Aorta (tissue), 5 donors: ENCODE measurements at regions not wholly inside any gene's neighbourhood (a gene's known extent, or its start where the extent isn't known, plus 50 kb on each side); places are given as distances from the start of the nearest gene placed in this dataset.
"Not testable (repeated sequence)": the region's sequence is repeated elsewhere in the genome, so short reads cannot be mapped to it uniquely, and the experiment has no call there.

ENCODE experiments used
- ATAC-seq: fragments of 200-7000 bp; cut with Tn5 transposase; one replicate; pipeline ENCODE4 v1.9.1; 2022; ENCODE audit warnings: moderate library complexity; ENCODE audit not compliant: low FRiP score
- DNase-seq, 2 donors: peaks; one replicate each; pipeline ENCODE4 v3.0.0-alpha.2; 2020
- H3K27ac ChIP-seq, 2 donors: one replicate each; pipeline ENCODE4 v1.5.1; 2013; ENCODE audit warnings: low read length in 2 of 2, mild to moderate bottlenecking in 2 of 2, moderate library complexity in 2 of 2, control low read depth in 1 of 2, inconsistent platforms in 1 of 2, low read depth in 1 of 2
- H3K27me3 ChIP-seq, 2 donors: one replicate each; pipeline ENCODE4 v1.6.1; 2013; ENCODE audit warnings: control low read depth in 1 of 2, low read length in 1 of 2, mild to moderate bottlenecking in 1 of 2, moderate library complexity in 1 of 2; ENCODE audit not compliant: insufficient read depth in 2 of 2, control insufficient read depth in 1 of 2
- H3K36me3 ChIP-seq, 2 donors: one replicate each; pipeline ENCODE4 v1.6.1; 2013; ENCODE audit warnings: control low read depth in 1 of 2, low read length in 1 of 2, mild to moderate bottlenecking in 1 of 2; ENCODE audit not compliant: insufficient read depth in 2 of 2, control insufficient read depth in 1 of 2
- H3K4me1 ChIP-seq, 2 donors: one replicate each; pipeline ENCODE4 v1.6.1; 2013; ENCODE audit warnings: low read length in 2 of 2, control low read depth in 1 of 2, mild to moderate bottlenecking in 1 of 2, moderate library complexity in 1 of 2; ENCODE audit not compliant: insufficient read depth in 2 of 2, control insufficient read depth in 1 of 2
- H3K4me3 ChIP-seq, 2 donors: one replicate each; pipeline ENCODE4 v1.5.1; 2013; ENCODE audit warnings: low read length in 2 of 2, control low read depth in 1 of 2, mild to moderate bottlenecking in 1 of 2
- H3K9me3 ChIP-seq: one replicate; pipeline ENCODE4 v1.6.1; 2013; ENCODE audit warnings: mild to moderate bottlenecking, low read length; ENCODE audit not compliant: control insufficient read depth
- WGBS, 2 donors: extraction: QIAGEN DNeasy Blood & Tissue Kit; methylation state at CpG; one replicate each; pipeline ENCODE4 v1.1.7; 2013; 5-methylcytosine and 5-hydroxymethylcytosine counted together
- intact Hi-C, 2 donors: fragments of 100-400 bp; cut with DNase I; formaldehyde crosslinking; loops; one replicate each; pipeline versions ENCODE4 v1.14.2 to v1.15.0; 2022
- donor health status: healthy with polysubstance abuse.
- donor health status: Bipolar disorder and iron deficiency.
- donor health status: DM: no; HTN: no; CAD: no.
- donor health status: DM: no; HTN: no; CAD: no.
- donor health status: DM: yes; HTN: yes; CAD: no.

DNA sequence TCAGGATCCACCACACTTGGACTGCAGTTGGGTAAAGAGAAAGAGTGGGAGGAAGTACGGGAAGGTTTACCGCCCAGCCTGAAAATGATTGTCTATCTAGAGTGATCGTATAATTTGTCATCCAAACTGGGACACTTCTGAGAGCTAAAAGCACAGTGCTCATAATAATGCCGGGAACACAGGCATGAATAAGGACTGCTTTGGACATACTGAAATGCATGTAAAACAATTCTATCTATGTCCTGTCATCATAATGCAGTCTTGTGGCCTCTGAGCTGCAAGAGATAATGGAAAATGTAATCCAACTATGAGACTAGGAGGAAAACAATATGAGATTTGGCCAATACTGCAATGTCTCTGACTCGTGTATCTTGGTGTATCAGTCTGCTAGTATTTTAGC lies 435.5 kb downstream of the SOX11 start:
- Histone ChIP-seq H3K36me3 (no peaks in the 10 kb centered on the region), H3K4me1 (no peaks in the 10 kb centered on the region), H3K9me3 (no peaks in the 10 kb centered on the region), H3K4me3 (no peak overlapping the region), H3K27me3 (no peaks in the 10 kb centered on the region), H3K27ac (no peak overlapping the region)
- DNase-seq, result no peak
- ATAC-seq, result no peak
- intact Hi-C loops, result no loop called here
- 79 to 86% methylated on average over 5 of the region's 5 CpGs for WGBS, 2 donors

GRCh38 chr2:6139142-6139541 lies 447.0 kb downstream of the SOX11 start:
- H3K27ac ChIP-seq, result no peak overlapping the region
- H3K27me3 ChIP-seq, result no peaks in the 10 kb centered on the region
- no peaks in the 10 kb centered on the region for H3K36me3 ChIP-seq
- H3K4me3 ChIP-seq, result no peak overlapping the region
- no peak for DNase-seq
- no peaks in the 10 kb centered on the region for H3K9me3 ChIP-seq
- no peak for ATAC-seq
- no peaks in the 10 kb centered on the region for H3K4me1 ChIP-seq
- intact Hi-C loops, result no loop called here
- WGBS, 2 donors, result 70 to 77% methylated on average over 3 of the region's 3 CpGs

DNA sequence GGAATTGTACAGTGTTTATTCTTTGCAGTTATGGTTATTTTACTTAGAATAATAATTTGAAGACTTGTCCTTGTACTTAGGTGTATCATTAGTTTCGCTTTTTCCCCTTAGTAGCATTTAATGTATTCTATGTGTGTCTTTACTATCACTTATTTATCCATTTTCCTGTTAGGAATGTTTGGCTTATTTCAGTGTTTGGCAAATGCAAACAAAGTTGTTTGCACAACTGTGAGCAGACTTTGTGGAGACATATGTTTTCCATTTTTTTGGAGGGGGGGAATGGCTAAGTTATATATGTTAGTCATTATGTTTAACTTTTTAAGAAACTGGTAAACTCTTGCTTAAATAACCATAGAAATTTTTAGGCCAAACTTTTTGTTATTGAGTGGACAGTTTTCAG lies 447.7 kb downstream of the SOX11 start:
- ATAC-seq, result no peak
- Histone ChIP-seq H3K4me1 (no peaks in the 10 kb centered on the region), H3K27ac (no peak overlapping the region), H3K36me3 (no peaks in the 10 kb centered on the region), H3K9me3 (no peaks in the 10 kb centered on the region), H3K4me3 (no peak overlapping the region), H3K27me3 (no peaks in the 10 kb centered on the region)
- WGBS, 2 donors, result 70 to 85% methylated on average over 1 of the region's 1 CpG
- intact Hi-C loops, result no loop called here
- DNase-seq, result no peak

DNA sequence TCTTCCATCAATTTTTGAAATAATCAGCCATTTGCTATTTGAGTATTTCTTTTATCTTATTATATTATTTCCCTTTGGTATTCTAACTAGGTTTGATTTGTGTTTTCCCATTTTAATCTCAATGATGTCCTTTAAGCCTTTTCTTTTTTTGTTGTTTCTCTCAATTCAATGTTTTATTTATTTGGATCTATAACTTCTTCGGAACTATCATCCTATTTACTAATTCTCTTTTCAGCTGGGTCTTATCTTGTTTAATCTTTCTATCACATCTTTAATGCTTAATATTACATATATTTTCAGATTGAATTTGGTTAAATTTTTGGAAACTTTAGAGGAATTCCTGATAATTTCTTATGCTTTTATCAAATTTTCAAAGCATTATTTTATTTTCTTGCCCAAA lies 448.3 kb downstream of the SOX11 start:
- Histone ChIP-seq H3K4me3 (no peak overlapping the region), H3K9me3 (no peaks in the 10 kb centered on the region), H3K4me1 (no peaks in the 10 kb centered on the region), H3K27me3 (no peaks in the 10 kb centered on the region), H3K27ac (no peak overlapping the region), H3K36me3 (no peaks in the 10 kb centered on the region)
- WGBS, 2 donors, result 90 to 94% methylated on average over 1 of the region's 1 CpG
- no peak for ATAC-seq
- intact Hi-C loops, result no loop called here
- no peak for DNase-seq

- Histone ChIP-seq H3K4me3 (no peak overlapping the region), H3K4me1 (no peaks in the 10 kb centered on the region), H3K27me3 (no peaks in the 10 kb centered on the region), H3K27ac (no peak overlapping the region), H3K9me3 (no peaks in the 10 kb centered on the region), H3K36me3 (no peaks in the 10 kb centered on the region)
- ATAC-seq, result no peak
- DNase-seq, result no peak
- intact Hi-C loops, result no loop called here
- 69 to 72% methylated on average over 1 of the region's 1 CpG for WGBS, 2 donors
Measured at GRCh38 chr2:6143812-6144211, 451.6 kb downstream of the SOX11 start.

GRCh38 chr2:6147215-6147614 lies 455.0 kb downstream of the SOX11 start:
- ATAC-seq, H3K4me3 ChIP-seq, H3K36me3 ChIP-seq, intact Hi-C loops, H3K4me1 ChIP-seq, H3K27me3 ChIP-seq, H3K9me3 ChIP-seq, DNase-seq, H3K27ac ChIP-seq: not testable (repeated sequence)
- WGBS, 2 donors, result 39 to 88% methylated on average over 1 of the region's 1 CpG

DNA sequence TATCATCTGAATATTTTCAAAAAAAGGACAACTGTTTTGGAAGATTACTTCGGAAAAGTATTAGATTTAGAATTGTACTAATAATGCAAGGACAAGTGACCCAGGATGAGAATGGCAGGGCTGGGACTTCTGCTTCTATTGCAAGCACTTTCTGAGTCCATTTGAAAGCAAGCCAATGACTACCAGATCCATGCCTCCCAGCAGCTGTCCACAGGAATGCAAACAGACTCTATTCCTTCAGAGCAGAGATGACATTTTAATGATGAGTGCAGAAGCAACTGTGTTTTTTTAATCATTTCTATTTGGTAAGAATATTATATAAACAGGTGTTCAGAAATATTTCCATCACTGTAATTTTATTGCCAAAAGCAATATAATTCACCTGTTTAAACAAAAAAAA lies 456.7 kb downstream of the SOX11 start:
- Histone ChIP-seq H3K36me3 (no peaks in the 10 kb centered on the region), H3K4me3 (no peak overlapping the region), H3K27me3 (no peaks in the 10 kb centered on the region), H3K4me1 (no peaks in the 10 kb centered on the region), H3K27ac (no peak overlapping the region), H3K9me3 (no peaks in the 10 kb centered on the region)
- WGBS, 2 donors, result 83 to 86% methylated on average over 1 of the region's 1 CpG
- intact Hi-C loops, result no loop called here
- no peak for DNase-seq
- no peak for ATAC-seq

DNA sequence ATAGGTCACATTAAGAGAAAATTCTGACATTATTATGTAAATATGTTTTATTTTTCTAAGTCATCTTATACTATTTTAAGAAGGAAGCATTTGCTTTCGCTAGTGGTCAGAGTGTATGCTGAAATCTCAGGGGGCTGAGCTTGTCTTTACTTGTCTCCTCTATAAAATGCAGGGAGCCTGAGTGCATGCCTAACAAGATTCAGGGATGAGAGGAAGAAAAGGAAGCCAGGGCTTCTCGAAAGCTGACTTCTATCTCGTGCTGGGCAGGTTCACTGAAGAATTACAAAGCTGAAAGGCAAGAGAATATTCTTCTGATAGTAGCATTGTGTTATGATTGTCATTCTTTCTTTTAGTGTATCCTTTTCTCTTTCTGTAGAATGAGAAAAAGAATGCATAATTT lies 467.4 kb downstream of the SOX11 start:
- ATAC-seq (no peak), DNase-seq (no peak)
- no peak overlapping the region for H3K4me3 ChIP-seq
- H3K27ac ChIP-seq, result no peak overlapping the region
- H3K36me3 ChIP-seq, result no peaks in the 10 kb centered on the region
- no peaks in the 10 kb centered on the region for H3K27me3 ChIP-seq
- no peaks in the 10 kb centered on the region for H3K4me1 ChIP-seq
- no peaks in the 10 kb centered on the region for H3K9me3 ChIP-seq
- intact Hi-C loops, result no loop called here
- 8 to 16% methylated on average over 3 of the region's 3 CpGs for WGBS, 2 donors

- no peak for DNase-seq
- intact Hi-C loops, result no loop called here
- Histone ChIP-seq H3K4me1 (no peaks in the 10 kb centered on the region), H3K27me3 (no peaks in the 10 kb centered on the region), H3K36me3 (no peaks in the 10 kb centered on the region), H3K27ac (no peak overlapping the region), H3K9me3 (no peaks in the 10 kb centered on the region), H3K4me3 (no peak overlapping the region)
- 67 to 80% methylated on average over 7 of the region's 7 CpGs for WGBS, 2 donors
- no peak for ATAC-seq
Measured at GRCh38 chr2:6163932-6164331, 471.7 kb downstream of the SOX11 start.
